Large intestine (tissue), 3 donors: ENCODE measurements at regions not wholly inside any gene's neighbourhood (a gene's known extent, or its start where the extent isn't known, plus 50 kb on each side); places are given as distances from the start of the nearest gene placed in this dataset.

Experiments
- DNase-seq, 2 donors: peaks; one replicate each; pipeline versions ENCODE4 v3.0.0 to v3.0.0-alpha.2; 2013
- H3K27ac ChIP-seq: one replicate; pipeline ENCODE4 v1.5.1; 2013; ENCODE audit warnings: low read length
- H3K27me3 ChIP-seq: 2 replicates; pipeline ENCODE4 v1.6.1; 2013; ENCODE audit warnings: low read length; ENCODE audit not compliant: control insufficient read depth, insufficient read depth
- H3K36me3 ChIP-seq: 2 replicates; pipeline ENCODE4 v1.6.1; 2013; ENCODE audit warnings: low read length; ENCODE audit not compliant: control insufficient read depth, insufficient read depth
- H3K4me1 ChIP-seq: one replicate; pipeline ENCODE4 v1.6.1; 2013; ENCODE audit warnings: low read length; ENCODE audit not compliant: control insufficient read depth, insufficient read depth
- H3K4me3 ChIP-seq: one replicate; pipeline ENCODE4 v1.5.1; 2013; ENCODE audit warnings: low read length
- H3K9me3 ChIP-seq: one replicate; pipeline ENCODE4 v1.6.1; 2013; ENCODE audit warnings: mild to moderate bottlenecking, low read depth, low read length, moderate library complexity; ENCODE audit not compliant: control insufficient read depth
- WGBS: methylation state at CpG from one replicate; pipeline ENCODE4 v1.1.5; 2013; ENCODE audit warnings: low lambda C conversion rate; ENCODE audit not compliant: insufficient coverage; 5-methylcytosine and 5-hydroxymethylcytosine counted together

DNA sequence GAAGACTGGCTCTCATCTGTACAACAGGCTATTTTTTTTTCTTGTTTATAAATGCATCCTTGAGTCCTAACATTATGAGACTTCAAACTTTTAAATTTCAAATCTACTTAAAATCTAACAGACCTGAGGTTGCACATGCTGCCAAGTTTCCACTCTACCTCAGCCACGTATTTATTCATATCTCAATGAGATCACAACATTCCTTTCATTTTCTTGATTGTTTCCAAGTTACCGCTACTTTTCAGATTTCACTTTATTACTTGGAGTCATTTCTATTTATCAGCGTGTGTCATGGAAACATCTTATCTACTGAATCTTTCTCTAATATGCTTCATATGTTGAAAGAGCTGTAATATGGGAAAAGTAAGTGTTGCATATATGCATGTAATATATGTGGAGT, 1257.5 kb upstream of the ATXN8OS start:
- Histone ChIP-seq H3K4me3 (no peak overlapping the region), H3K27me3 (no peaks in the 10 kb centered on the region), H3K27ac (no peak overlapping the region), H3K4me1 (no peaks in the 10 kb centered on the region), H3K36me3 (no peaks in the 10 kb centered on the region), H3K9me3 (no peaks in the 10 kb centered on the region)
- 100% methylated on average over 2 of the region's 3 CpGs for WGBS
- no peak for DNase-seq

DNA sequence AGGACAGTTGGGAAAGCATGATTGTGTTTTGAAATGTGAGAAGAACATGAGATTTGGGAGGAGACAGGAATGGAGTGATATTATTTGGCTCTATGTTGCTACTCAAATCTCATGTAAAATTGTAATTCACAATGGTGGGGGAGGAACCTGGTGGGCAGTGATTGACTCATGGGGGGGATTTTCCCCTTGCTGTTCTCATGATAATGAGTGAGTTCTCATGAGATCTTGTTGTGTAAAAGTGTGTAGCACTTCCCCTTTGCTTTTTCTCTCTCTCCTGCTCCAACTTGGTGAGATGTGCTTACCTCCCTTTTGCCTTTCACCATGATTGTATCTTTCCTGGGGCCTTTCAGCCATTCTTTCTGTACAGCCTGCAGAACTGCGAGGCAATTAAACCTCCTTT, 1261.0 kb upstream of the ATXN8OS start:
- Histone ChIP-seq H3K4me1 (no peaks in the 10 kb centered on the region), H3K27ac (no peak overlapping the region), H3K4me3 (no peak overlapping the region), H3K27me3 (no peaks in the 10 kb centered on the region), H3K9me3 (no peaks in the 10 kb centered on the region), H3K36me3 (no peaks in the 10 kb centered on the region)
- DNase-seq = no peak
- WGBS = no CpG with 5 or more reads among the region's 1 CpG

DNA sequence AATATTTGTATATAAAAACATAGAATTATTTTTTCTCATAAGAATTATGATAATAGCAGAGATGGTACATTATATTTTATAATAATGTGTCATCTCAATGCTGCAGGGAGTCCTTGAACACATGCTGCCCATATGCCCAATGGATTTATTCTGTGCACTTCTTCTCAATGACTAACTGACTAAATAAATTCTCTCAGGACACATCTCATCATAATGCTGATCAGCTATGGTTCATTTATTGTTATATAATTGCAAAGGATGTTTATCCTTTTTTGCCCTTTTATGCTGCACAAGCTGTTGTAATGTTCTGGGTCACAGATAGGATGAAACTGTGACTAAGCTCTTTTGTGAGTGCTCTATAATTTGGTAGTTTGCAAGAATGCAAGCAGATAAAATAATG, 1273.3 kb upstream of the ATXN8OS start:
- no peak for DNase-seq
- Histone ChIP-seq H3K4me1 (no peaks in the 10 kb centered on the region), H3K9me3 (no peaks in the 10 kb centered on the region), H3K27me3 (no peaks in the 10 kb centered on the region), H3K27ac (no peak overlapping the region), H3K4me3 (no peak overlapping the region), H3K36me3 (no peaks in the 10 kb centered on the region)

DNA sequence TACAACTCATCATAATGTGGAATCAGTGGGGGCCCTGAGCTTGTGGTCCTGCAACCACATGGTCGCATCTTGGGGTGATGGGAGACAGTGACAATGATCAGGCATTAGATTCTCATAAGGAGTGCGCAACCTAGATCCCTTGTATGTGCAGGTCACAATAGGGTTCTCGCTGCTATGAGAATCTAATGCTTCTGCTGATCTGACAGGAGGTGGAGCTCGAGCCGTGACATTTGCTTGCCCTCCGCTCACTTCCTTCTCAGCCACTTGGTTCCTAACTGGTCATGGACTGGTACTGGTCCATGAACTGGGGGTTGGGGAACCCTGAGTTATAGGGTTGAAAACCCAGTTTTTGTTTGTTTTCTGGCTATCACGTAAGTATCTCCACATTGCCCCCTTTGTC, 1290.9 kb upstream of the ATXN8OS start:
- Histone ChIP-seq H3K36me3 (no peaks in the 10 kb centered on the region), H3K4me3 (no peak overlapping the region), H3K4me1 (no peaks in the 10 kb centered on the region), H3K27me3 (no peaks in the 10 kb centered on the region), H3K9me3 (no peaks in the 10 kb centered on the region), H3K27ac (no peak overlapping the region)
- no peak for DNase-seq
- WGBS = no CpG with 5 or more reads among the region's 7 CpGs

DNA sequence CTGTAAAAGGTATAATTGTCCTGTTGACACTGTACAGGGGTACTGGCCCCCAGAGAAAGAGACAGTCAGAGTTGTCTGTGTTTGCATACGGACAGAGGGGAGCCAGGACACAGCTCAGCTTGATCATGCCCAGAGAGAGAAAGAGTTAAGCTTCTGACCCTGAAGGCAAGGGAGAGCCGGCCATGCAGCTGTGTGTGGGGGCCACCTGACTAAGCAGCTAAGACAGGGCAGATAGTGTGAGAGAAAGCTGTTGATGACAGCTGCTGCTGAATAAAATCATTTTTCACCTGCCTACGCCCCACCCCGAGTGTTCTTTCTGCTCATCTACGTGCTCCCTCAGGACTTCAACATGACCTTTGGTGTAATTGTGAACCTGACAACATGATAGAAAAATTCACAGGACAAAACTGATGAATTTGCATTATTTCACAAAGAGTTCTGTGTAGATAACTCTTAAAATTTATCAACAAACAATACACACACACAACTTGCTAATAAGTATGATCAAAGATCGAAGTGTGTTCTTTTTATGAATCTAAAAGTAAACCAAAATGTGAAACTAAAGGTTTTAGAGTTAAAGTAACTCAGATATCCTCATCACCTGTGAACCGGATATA, 1294.3 kb upstream of the ATXN8OS start:
- Histone ChIP-seq H3K4me3 (no peak overlapping the region), H3K9me3 (no peaks in the 10 kb centered on the region), H3K36me3 (no peaks in the 10 kb centered on the region), H3K27ac (no peak overlapping the region), H3K4me1 (no peaks in the 10 kb centered on the region), H3K27me3 (no peaks in the 10 kb centered on the region)
- no peak for DNase-seq
- 33% methylated on average over 1 of the region's 7 CpGs for WGBS

- WGBS = 0% methylated on average over 1 of the region's 1 CpG
Measured at GRCh38 chr13:68810660-68811059, 1297.0 kb upstream of the ATXN8OS start.

DNA sequence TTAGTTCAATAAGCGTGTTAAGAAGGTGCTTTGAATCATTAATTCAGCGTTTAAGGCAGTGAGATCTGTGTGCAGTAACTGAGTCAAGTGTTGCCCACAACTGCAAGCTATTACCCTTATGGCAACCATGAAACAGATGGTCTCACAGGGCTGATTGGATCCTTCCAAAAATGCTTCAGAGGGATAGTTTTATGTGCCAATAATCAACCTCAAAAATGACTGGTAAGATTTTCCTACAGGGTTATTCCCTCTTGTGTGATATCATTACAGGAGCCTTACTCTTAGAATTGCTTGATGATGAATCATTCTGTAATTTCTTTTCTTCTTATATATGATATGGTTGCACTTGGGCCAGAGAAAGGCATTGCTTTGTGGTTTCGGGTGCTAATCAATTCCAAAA, 1299.2 kb upstream of the ATXN8OS start:
- no peak overlapping the region for H3K4me3 ChIP-seq
- H3K4me1 ChIP-seq = no peaks in the 10 kb centered on the region
- H3K36me3 ChIP-seq = no peaks in the 10 kb centered on the region
- H3K27me3 ChIP-seq = no peaks in the 10 kb centered on the region
- 100% methylated on average over 1 of the region's 3 CpGs for WGBS
- DNase-seq = no peak
- H3K27ac ChIP-seq = no peak overlapping the region
- H3K9me3 ChIP-seq = no peaks in the 10 kb centered on the region

More at GRCh38 chr13:68810660-68811059, 1297.0 kb upstream of the ATXN8OS start:
- Histone ChIP-seq H3K27ac (no peak overlapping the region), H3K9me3 (no peaks in the 10 kb centered on the region), H3K36me3 (no peaks in the 10 kb centered on the region), H3K27me3 (no peaks in the 10 kb centered on the region), H3K4me1 (no peaks in the 10 kb centered on the region), H3K4me3 (no peak overlapping the region)
- no peak for DNase-seq

- Histone ChIP-seq H3K27me3 (no peaks in the 10 kb centered on the region), H3K27ac (no peak overlapping the region), H3K9me3 (no peaks in the 10 kb centered on the region), H3K4me3 (no peak overlapping the region), H3K4me1 (no peaks in the 10 kb centered on the region), H3K36me3 (no peaks in the 10 kb centered on the region)
- WGBS = 76% methylated on average over 2 of the region's 2 CpGs
- no peak for DNase-seq
Measured at GRCh38 chr13:68806125-68806524, 1301.5 kb upstream of the ATXN8OS start.

DNA sequence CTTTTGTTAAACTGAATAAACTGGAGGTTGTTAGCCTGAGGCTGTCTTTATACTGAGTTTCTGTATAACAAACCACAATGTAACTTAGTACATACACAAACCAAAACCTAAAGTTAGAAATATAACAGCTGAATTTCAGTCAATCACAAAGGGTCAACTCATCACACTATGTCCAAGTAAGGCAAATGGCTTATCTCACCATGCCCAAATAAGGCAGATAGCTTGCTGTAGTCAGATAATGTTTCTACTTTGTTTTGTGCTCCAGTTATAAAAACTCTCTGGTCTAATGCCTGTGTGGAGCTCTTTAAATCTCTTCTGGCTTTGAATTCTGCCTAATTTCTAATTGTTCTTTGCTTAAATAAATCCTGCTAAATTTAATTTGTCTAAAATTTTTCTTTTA, 1323.4 kb upstream of the ATXN8OS start:
- Histone ChIP-seq H3K27me3 (no peaks in the 10 kb centered on the region), H3K27ac (no peak overlapping the region), H3K4me1 (no peaks in the 10 kb centered on the region), H3K36me3 (no peaks in the 10 kb centered on the region), H3K9me3 (no peaks in the 10 kb centered on the region), H3K4me3 (no peak overlapping the region)
- DNase-seq = no peak

- H3K4me1 ChIP-seq = no peaks in the 10 kb centered on the region
- H3K4me3 ChIP-seq = no peak overlapping the region
- no peaks in the 10 kb centered on the region for H3K9me3 ChIP-seq
- no peaks in the 10 kb centered on the region for H3K36me3 ChIP-seq
- DNase-seq = no peak
- H3K27ac ChIP-seq = no peak overlapping the region
- no peaks in the 10 kb centered on the region for H3K27me3 ChIP-seq
- WGBS = 100% methylated on average over 1 of the region's 2 CpGs
Measured at GRCh38 chr13:68759617-68760016, 1348.0 kb upstream of the ATXN8OS start.

GRCh38 chr13:68749796-68750195, 1357.8 kb upstream of the ATXN8OS start:
- no peaks in the 10 kb centered on the region for H3K9me3 ChIP-seq
- H3K4me1 ChIP-seq = no peaks in the 10 kb centered on the region
- no peak for DNase-seq
- no peaks in the 10 kb centered on the region for H3K36me3 ChIP-seq
- no peak overlapping the region for H3K4me3 ChIP-seq
- H3K27ac ChIP-seq = no peak overlapping the region
- H3K27me3 ChIP-seq = no peaks in the 10 kb centered on the region
